ENCODE measurements at regions not wholly inside any gene's neighbourhood (a gene's known extent, or its start where the extent isn't known, plus 50 kb on each side); places are given as distances from the start of the nearest gene placed in this dataset.

DNA sequence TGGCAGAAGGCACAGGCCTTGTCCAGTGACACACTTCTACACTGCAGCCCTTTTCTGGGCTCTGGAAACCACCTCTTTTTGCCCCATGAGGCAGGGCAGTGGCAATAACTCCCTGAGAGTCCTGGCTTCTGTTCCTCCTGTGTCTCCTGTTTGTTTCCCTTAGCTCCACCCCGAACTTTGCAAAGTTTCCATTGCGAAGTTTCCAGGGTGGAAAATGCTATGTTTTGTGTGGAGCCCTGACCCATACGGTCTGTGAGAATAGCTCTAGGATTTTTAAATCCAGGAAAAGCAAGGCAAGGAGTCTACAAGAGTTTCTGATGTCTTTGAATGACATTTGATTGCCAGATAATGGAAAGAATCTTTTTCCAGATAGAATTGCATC is 92.2 kb upstream of the AKR1E2 start:
- TF ChIP-seq POLR2AphosphoS5 (IDR thresholded peaks at IDR 0.05; ENCODE audit: low read depth) (no peak), GABPA (IDR thresholded peaks at IDR 0.05; ENCODE audit: low read depth) (no peak)
